Neutrophil (primary cell): ENCODE measurements at regions not wholly inside any gene's neighbourhood (a gene's known extent, or its start where the extent isn't known, plus 50 kb on each side); places are given as distances from the start of the nearest gene placed in this dataset.

Experiments
- H3K27ac ChIP-seq: fragments of 200-600 bp; sonication (generic); 2 replicates; pipeline ENCODE4 v1.5.1; 2016; ENCODE audit warnings: mild to moderate bottlenecking, moderate library complexity
- H3K27me3 ChIP-seq: fragments of 200-600 bp; sonication (generic); 2 replicates; pipeline ENCODE4 v1.6.0; 2016; ENCODE audit warnings: mild to moderate bottlenecking
- H3K36me3 ChIP-seq: fragments of 200-600 bp; sonication (generic); 2 replicates; pipeline ENCODE4 v1.5.1; 2017
- H3K4me1 ChIP-seq, 2 experiments: fragments of 200-600 bp in 1 of 2; sonication (generic) in 1 of 2; 1 replicate in 1 of 2; 2 replicates in 1 of 2; pipeline versions ENCODE4 v1.5.1 to v1.6.1; 2013 to 2016; ENCODE audit warnings: low read depth in 1 of 2, low read length in 1 of 2, mild to moderate bottlenecking in 1 of 2, moderate library complexity in 1 of 2; ENCODE audit not compliant: control insufficient read depth in 1 of 2, insufficient read depth in 1 of 2
- H3K4me3 ChIP-seq, 2 experiments: fragments of 200-600 bp in 1 of 2; sonication (generic) in 1 of 2; 1 replicate in 1 of 2; 2 replicates in 1 of 2; pipeline ENCODE4 v1.5.1; 2013 to 2016; ENCODE audit warnings: low read depth in 1 of 2, low read length in 1 of 2, mild to moderate bottlenecking in 1 of 2, moderate library complexity in 1 of 2
- H3K9me3 ChIP-seq: fragments of 200-600 bp; sonication (generic); 2 replicates; pipeline ENCODE4 v1.5.1; 2016
- TF ChIP-seq, protein P1 (sequence below): fragments of 200-600 bp; sonication (generic); IDR thresholded peaks from 2 replicates; pipeline ENCODE4 v1.5.1; 2016; ENCODE audit warnings: antibody characterized with exemption

- Histone ChIP-seq H3K36me3 (no peaks in the 10 kb centered on the region), H3K27me3 (no peaks in the 10 kb centered on the region), H3K4me3 (no peak overlapping the region), H3K4me1 (no peaks in the 10 kb centered on the region), H3K9me3 (no peaks in the 10 kb centered on the region), H3K27ac (no peak overlapping the region)
- TF ChIP-seq, protein P1, sequence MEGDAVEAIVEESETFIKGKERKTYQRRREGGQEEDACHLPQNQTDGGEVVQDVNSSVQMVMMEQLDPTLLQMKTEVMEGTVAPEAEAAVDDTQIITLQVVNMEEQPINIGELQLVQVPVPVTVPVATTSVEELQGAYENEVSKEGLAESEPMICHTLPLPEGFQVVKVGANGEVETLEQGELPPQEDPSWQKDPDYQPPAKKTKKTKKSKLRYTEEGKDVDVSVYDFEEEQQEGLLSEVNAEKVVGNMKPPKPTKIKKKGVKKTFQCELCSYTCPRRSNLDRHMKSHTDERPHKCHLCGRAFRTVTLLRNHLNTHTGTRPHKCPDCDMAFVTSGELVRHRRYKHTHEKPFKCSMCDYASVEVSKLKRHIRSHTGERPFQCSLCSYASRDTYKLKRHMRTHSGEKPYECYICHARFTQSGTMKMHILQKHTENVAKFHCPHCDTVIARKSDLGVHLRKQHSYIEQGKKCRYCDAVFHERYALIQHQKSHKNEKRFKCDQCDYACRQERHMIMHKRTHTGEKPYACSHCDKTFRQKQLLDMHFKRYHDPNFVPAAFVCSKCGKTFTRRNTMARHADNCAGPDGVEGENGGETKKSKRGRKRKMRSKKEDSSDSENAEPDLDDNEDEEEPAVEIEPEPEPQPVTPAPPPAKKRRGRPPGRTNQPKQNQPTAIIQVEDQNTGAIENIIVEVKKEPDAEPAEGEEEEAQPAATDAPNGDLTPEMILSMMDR, result no peak
Measured at GRCh38 chr1:98458511-98459485, 202.7 kb upstream of the SNX7 start.

- Histone ChIP-seq H3K27ac (no peak overlapping the region), H3K9me3 (no peaks in the 10 kb centered on the region), H3K4me3 (no peak overlapping the region), H3K4me1 (no peaks in the 10 kb centered on the region), H3K27me3 (no peaks in the 10 kb centered on the region), H3K36me3 (no peaks in the 10 kb centered on the region)
- TF ChIP-seq, protein P1, result no peak
Measured at GRCh38 chr1:98457248-98457647, 204.3 kb upstream of the SNX7 start.

DNA sequence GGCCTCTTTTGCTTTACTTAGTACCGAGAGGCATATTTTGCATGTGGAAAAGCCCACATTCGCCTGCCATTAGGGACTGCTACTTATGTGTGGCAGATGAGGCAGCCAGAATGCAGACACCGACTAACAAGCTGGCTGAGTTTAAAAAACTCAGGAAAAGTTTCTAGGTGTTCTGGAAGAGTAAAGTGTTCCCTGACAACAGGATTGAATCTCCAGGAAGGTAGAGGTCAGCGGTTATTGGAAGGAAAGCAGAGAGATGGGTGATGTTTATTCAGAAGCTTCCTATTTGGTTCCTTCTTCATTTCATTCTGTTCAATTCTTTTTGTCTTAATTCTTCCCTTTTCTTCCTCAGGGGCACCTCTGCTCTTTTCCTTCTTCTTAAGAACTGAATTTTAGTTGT, 206.9 kb upstream of the SNX7 start:
- Histone ChIP-seq H3K36me3 (no peaks in the 10 kb centered on the region), H3K9me3 (no peaks in the 10 kb centered on the region), H3K27me3 (no peaks in the 10 kb centered on the region), H3K27ac (no peak overlapping the region), H3K4me3 (no peak overlapping the region), H3K4me1 (peaks cover 0 to 2% of the 10 kb centered on the region in 2 experiments)
- TF ChIP-seq, protein P1, result no peak

DNA sequence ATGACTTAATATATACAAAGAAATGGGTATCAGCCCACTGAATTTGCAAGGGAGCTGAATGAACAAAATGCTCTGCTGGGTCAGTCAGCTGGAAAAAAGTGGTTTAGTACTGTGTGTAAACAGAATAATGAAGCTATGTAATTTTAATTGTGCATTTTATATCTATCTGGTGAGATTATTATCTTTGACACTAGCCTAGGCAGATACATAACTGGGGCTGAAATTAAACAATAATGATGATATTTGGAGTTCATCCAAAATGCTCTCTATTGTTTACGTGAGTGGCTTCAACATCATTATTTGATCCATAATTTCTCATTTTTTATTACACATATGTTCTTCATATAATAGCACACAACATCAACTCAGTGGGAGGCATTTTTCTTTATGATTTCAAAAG, 208.5 kb upstream of the SNX7 start:
- no peak overlapping the region for H3K27ac ChIP-seq
- no peaks in the 10 kb centered on the region for H3K27me3 ChIP-seq
- no peak overlapping the region for H3K4me3 ChIP-seq
- H3K9me3 ChIP-seq, result no peaks in the 10 kb centered on the region
- no peaks in the 10 kb centered on the region for H3K36me3 ChIP-seq
- TF ChIP-seq, protein P1, result no peak
- H3K4me1 ChIP-seq, result peaks cover 0 to 2% of the 10 kb centered on the region in 2 experiments

- H3K4me1 ChIP-seq, result peaks cover 0 to 2% of the 10 kb centered on the region in 2 experiments
- no peaks in the 10 kb centered on the region for H3K36me3 ChIP-seq
- H3K27ac ChIP-seq, result no peak overlapping the region
- H3K9me3 ChIP-seq, result no peaks in the 10 kb centered on the region
- TF ChIP-seq, protein P1, result no peak
- no peaks in the 10 kb centered on the region for H3K27me3 ChIP-seq
- no peak overlapping the region for H3K4me3 ChIP-seq
Measured at GRCh38 chr1:98452162-98452561, 209.4 kb upstream of the SNX7 start.
